ENCODE measurements at regions not wholly inside any gene's neighbourhood (a gene's known extent, or its start where the extent isn't known, plus 50 kb on each side); places are given as distances from the start of the nearest gene placed in this dataset.

GRCh38 chr12:131617596-131618302 is 93.1 kb upstream of the SFSWAP start:
- TF ChIP-seq CTCF (IDR thresholded peaks at IDR 0.05) (no peak), POLR2AphosphoS5 (IDR thresholded peaks at IDR 0.05) (no peak), POLR2A (IDR thresholded peaks at IDR 0.05) (no peak)
